ENCODE measurements at regions not wholly inside any gene's neighbourhood (a gene's known extent, or its start where the extent isn't known, plus 50 kb on each side); places are given as distances from the start of the nearest gene placed in this dataset.

DNA sequence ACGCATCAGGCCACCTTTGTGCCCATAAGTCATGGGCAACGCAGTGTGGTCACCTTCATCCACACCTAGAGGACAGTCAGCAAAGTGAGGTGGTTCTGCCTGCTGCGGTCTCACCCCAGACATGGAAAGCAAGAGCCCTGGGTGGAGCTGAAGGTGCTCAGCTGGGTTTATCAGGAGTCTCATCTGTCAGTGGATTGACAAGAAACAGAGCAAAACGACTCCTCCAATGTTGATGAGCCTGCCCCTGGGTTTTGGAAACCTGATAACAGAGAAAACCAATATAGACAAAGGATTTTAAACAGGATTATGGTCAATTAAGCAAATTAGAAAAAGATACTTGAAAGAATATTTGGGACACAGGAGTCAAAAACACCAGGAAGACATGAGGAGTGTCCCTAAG lies 229.3 kb upstream of the PRSS58 start:
- no peak for TF ChIP-seq CREB1 (IDR thresholded peaks at IDR 0.05)
- no peak for TF ChIP-seq CREB1 (CRISPR knock-in tag; IDR thresholded peaks at IDR 0.05)
- TF ChIP-seq MED13 (CRISPR knock-in tag; IDR thresholded peaks at IDR 0.05) = no peak
- TF ChIP-seq CHD4 (IDR thresholded peaks at IDR 0.05; ENCODE audit: borderline replicate concordance, low read length) = no peak
- TF ChIP-seq MAFF (IDR thresholded peaks at IDR 0.05; ENCODE audit: low read depth, low read length) = no peak
